PC-9 (cell line): ENCODE measurements at regions not wholly inside any gene's neighbourhood (a gene's known extent, or its start where the extent isn't known, plus 50 kb on each side); places are given as distances from the start of the nearest gene placed in this dataset.

Experiments
- CTCF ChIP-seq: fragments of 200-600 bp; sonication (generic); conservative IDR thresholded peaks from 2 replicates; pipeline ENCODE4 v1.6.1; 2017; ENCODE audit warnings: mixed run types, antibody characterized with exemption, mild to moderate bottlenecking, moderate library complexity
- EZH2 ChIP-seq: fragments of 200-600 bp; sonication (generic); IDR thresholded peaks from 2 replicates; pipeline ENCODE4 v1.8.0; 2017; ENCODE audit warnings: antibody characterized with exemption, low read depth

- TF ChIP-seq CTCF (no peak), EZH2 (no peak)
These were observed 191.8 kb upstream of the SEMA3C start for GRCh38 chr7:81110673-81111072.
